A673 (cell line): ENCODE measurements at regions not wholly inside any gene's neighbourhood (a gene's known extent, or its start where the extent isn't known, plus 50 kb on each side); places are given as distances from the start of the nearest gene placed in this dataset.
"Not testable (repeated sequence)": the region's sequence is repeated elsewhere in the genome, so short reads cannot be mapped to it uniquely, and the experiment has no call there.

Source experiments
- BruUV-seq: library from RNA; stranded (reverse); fragments of 400-500 nt; replicated peaks from 2 replicates; lab custom pipeline; 2021; lab: Mats Ljungman, UMichigan
- CTCF ChIA-PET: fragments of 300-600 bp; sonication (Branson Sonifier 250); formaldehyde crosslinking; loops from one replicate; lab custom pipeline; 2022; ENCODE audit warnings: antibody characterized with exemption; lab: Charles Lee
- POLR2A ChIA-PET: fragments of 300-600 bp; sonication (Branson Sonifier 250); formaldehyde crosslinking; loops from one replicate; lab custom pipeline; 2022; ENCODE audit warnings: antibody characterized with exemption; ENCODE audit not compliant: low non-redundant PET; lab: Charles Lee
- DNase-seq: peaks from one replicate; pipeline ENCODE4 v3.0.0-alpha.2; 2015; ENCODE audit warnings: low spot score
- H3K27ac ChIP-seq: fragments of 200-600 bp; sonication (generic); 2 replicates; pipeline ENCODE4 v1.5.1; 2016; ENCODE audit warnings: mixed run types, low read depth, mild to moderate bottlenecking, mixed read lengths, antibody characterized with exemption, low read length; ENCODE audit not compliant: poor library complexity, severe bottlenecking
- H3K27me3 ChIP-seq: fragments of 200-600 bp; sonication (generic); replicated peaks from 2 replicates; pipeline ENCODE4 v1.6.1; 2017; ENCODE audit warnings: mixed run types, low read depth, mild to moderate bottlenecking, mixed read lengths, antibody characterized with exemption, low read length; ENCODE audit not compliant: insufficient read depth, poor library complexity
- H3K36me3 ChIP-seq: fragments of 200-600 bp; sonication (generic); 2 replicates; pipeline ENCODE4 v1.6.1; 2016; ENCODE audit warnings: mixed run types, mild to moderate bottlenecking, mixed read lengths, antibody characterized with exemption, low read length; ENCODE audit not compliant: insufficient read depth, poor library complexity, severe bottlenecking
- H3K4me1 ChIP-seq: fragments of 200-600 bp; sonication (generic); 2 replicates; pipeline ENCODE4 v1.6.1; 2017; ENCODE audit warnings: mixed run types, mild to moderate bottlenecking, mixed read lengths, antibody characterized with exemption, low read length; ENCODE audit not compliant: insufficient read depth, poor library complexity, severe bottlenecking
- H3K4me3 ChIP-seq: fragments of 200-600 bp; sonication (generic); 2 replicates; pipeline ENCODE4 v1.5.1; 2016; ENCODE audit warnings: low read depth, mixed run types, mild to moderate bottlenecking, mixed read lengths, low read length; ENCODE audit not compliant: poor library complexity, severe bottlenecking
- H3K9me3 ChIP-seq: fragments of 200-600 bp; sonication (generic); 2 replicates; pipeline ENCODE4 v1.6.1; 2016; ENCODE audit warnings: mixed run types, low read depth, mild to moderate bottlenecking, mixed read lengths, antibody characterized with exemption, low read length; ENCODE audit not compliant: poor library complexity, severe bottlenecking
- EZH2 ChIP-seq: fragments of 200-600 bp; sonication (generic); IDR thresholded peaks from 2 replicates; pipeline ENCODE4 v1.6.1; 2017; ENCODE audit warnings: borderline replicate concordance, low read depth, mild to moderate bottlenecking, mixed read lengths, antibody characterized with exemption, low read length; ENCODE audit not compliant: poor library complexity, severe bottlenecking
- intact Hi-C: fragments of 100-400 bp; cut with micrococcal nuclease; formaldehyde crosslinking; loops from one replicate; pipeline ENCODE4 v1.10.0; 2022; ENCODE audit not compliant: unreplicated experiment
- TF ChIP-seq, protein P1 (sequence below): fragments of 300-800, 200-600 bp; sonication (generic); conservative IDR thresholded peaks from 2 replicates; pipeline ENCODE4 v1.5.1; 2017; ENCODE audit warnings: low read depth, mild to moderate bottlenecking, antibody characterized with exemption, low read length, moderate library complexity, mixed read lengths

DNA sequence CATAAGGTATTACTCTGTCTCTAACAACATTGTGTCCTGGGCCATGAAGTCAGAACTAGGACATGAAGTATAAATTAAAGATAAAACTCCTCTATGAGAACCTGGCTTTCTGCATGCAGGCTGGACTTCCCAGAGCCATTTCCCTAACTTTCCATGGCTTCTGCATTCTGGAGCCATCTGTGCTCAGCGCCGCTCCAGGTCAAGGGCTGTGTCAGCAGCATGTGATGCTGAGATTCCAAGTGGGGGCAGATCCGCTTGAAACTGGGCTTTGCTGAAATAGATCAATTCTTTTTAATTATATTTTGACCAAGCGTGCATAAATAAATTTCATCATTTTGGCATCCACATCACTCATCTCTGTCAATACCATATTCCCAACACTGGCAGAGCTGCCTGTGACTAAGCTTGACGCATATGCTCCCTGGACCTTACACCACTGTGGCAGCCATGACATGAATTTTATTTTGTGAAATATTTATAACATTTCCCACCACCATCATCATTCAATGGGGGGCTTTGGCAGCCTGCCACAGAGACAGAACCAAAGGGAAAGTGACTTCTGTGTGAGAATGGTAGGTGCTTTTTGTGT is 110.4 kb upstream of the KCNK1 start:
- intact Hi-C loops = no loop called here
- TF ChIP-seq, protein P1, sequence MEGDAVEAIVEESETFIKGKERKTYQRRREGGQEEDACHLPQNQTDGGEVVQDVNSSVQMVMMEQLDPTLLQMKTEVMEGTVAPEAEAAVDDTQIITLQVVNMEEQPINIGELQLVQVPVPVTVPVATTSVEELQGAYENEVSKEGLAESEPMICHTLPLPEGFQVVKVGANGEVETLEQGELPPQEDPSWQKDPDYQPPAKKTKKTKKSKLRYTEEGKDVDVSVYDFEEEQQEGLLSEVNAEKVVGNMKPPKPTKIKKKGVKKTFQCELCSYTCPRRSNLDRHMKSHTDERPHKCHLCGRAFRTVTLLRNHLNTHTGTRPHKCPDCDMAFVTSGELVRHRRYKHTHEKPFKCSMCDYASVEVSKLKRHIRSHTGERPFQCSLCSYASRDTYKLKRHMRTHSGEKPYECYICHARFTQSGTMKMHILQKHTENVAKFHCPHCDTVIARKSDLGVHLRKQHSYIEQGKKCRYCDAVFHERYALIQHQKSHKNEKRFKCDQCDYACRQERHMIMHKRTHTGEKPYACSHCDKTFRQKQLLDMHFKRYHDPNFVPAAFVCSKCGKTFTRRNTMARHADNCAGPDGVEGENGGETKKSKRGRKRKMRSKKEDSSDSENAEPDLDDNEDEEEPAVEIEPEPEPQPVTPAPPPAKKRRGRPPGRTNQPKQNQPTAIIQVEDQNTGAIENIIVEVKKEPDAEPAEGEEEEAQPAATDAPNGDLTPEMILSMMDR = no peak
- TF ChIP-seq EZH2 = no peak
- no peak overlapping the region for H3K27ac ChIP-seq
- ChIA-PET CTCF (no interaction called here), POLR2A (no interaction called here)
- no peak for DNase-seq
- H3K4me3 ChIP-seq = no peak overlapping the region
- H3K27me3 ChIP-seq = peaks cover 23% of the 10 kb centered on the region
- H3K4me1 ChIP-seq = no peaks in the 10 kb centered on the region
- BruUV-seq = no TSS peak
- no peaks in the 10 kb centered on the region for H3K9me3 ChIP-seq
- H3K36me3 ChIP-seq = no peaks in the 10 kb centered on the region

GRCh38 chr1:233505130-233505529 is 108.8 kb upstream of the KCNK1 start:
- Histone ChIP-seq H3K27me3 (peaks cover 13% of the 10 kb centered on the region), H3K4me3 (no peak overlapping the region), H3K4me1 (no peaks in the 10 kb centered on the region), H3K9me3 (no peaks in the 10 kb centered on the region), H3K36me3 (no peaks in the 10 kb centered on the region), H3K27ac (no peak overlapping the region)
- CTCF ChIA-PET = no interaction called here
- no peak for DNase-seq
- POLR2A ChIA-PET = no interaction called here
- TF ChIP-seq, protein P1 = no peak
- TF ChIP-seq EZH2 = no peak
- no TSS peak for BruUV-seq
- intact Hi-C loops = no loop called here

DNA sequence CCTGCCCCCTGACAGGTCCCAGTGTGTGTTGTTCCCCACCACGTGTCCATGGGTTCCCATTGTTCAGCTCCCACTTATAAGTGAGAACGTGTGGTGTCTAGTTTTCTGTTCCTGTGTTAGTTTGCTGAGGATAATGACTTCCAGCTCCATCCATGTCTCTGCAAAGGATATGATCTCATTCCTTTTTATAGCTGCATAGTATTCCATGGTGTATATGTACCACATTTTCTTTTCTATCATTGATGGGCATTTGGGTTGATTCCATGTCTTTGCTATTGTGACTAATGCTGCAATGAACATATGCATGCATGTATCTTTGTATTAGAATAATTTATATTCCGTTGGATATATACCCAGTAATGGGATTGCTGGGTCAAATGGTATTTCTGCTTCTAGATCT is 108.0 kb upstream of the KCNK1 start:
- H3K9me3 ChIP-seq, BruUV-seq, CTCF ChIA-PET, H3K4me1 ChIP-seq, intact Hi-C loops, H3K27ac ChIP-seq, POLR2A ChIA-PET, DNase-seq, H3K27me3 ChIP-seq, H3K4me3 ChIP-seq, H3K36me3 ChIP-seq: not testable (repeated sequence)

GRCh38 chr1:233509526-233509925 is 104.4 kb upstream of the KCNK1 start:
- DNase-seq = no peak
- intact Hi-C loops = no loop called here
- TF ChIP-seq EZH2 = no peak
- TF ChIP-seq, protein P1 = no peak
- ChIA-PET POLR2A (no interaction called here), CTCF (no interaction called here)
- Histone ChIP-seq H3K9me3 (no peaks in the 10 kb centered on the region), H3K36me3 (no peaks in the 10 kb centered on the region), H3K27me3 (peaks cover 9% of the 10 kb centered on the region), H3K4me1 (no peaks in the 10 kb centered on the region), H3K4me3 (no peak overlapping the region), H3K27ac (no peak overlapping the region)
- BruUV-seq = no TSS peak
